GM12873 (cell line): ENCODE measurements at regions not wholly inside any gene's neighbourhood (a gene's known extent, or its start where the extent isn't known, plus 50 kb on each side); places are given as distances from the start of the nearest gene placed in this dataset.

Experiments
- TF ChIP-seq, protein P1 (sequence below): IDR thresholded peaks from 2 replicates; pipeline ENCODE4 v1.5.1; 2012; ENCODE audit warnings: low read depth, mild to moderate bottlenecking, moderate library complexity, low read length, control low read depth; ENCODE audit not compliant: insufficient read depth; ENCODE audit errors: missing control alignments

DNA sequence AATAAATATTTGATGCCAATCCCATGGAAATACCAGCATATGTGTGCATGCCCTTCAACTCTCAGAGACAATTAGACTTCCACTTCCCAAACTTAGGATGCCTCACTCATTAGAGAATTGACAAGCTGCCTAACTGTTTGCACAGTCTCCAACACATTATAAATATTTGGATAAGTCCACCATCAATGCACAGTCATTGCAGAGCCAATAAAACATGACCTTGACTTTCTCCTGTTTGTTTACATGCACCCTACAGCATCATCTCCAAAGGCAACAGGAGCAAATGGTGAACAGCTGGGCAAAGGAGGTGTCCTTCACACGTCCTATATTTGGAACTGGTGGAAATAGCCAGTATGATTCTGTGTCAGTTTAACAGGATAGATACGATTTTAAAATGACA is 804.4 kb upstream of the RBFOX1 start:
- TF ChIP-seq, protein P1, sequence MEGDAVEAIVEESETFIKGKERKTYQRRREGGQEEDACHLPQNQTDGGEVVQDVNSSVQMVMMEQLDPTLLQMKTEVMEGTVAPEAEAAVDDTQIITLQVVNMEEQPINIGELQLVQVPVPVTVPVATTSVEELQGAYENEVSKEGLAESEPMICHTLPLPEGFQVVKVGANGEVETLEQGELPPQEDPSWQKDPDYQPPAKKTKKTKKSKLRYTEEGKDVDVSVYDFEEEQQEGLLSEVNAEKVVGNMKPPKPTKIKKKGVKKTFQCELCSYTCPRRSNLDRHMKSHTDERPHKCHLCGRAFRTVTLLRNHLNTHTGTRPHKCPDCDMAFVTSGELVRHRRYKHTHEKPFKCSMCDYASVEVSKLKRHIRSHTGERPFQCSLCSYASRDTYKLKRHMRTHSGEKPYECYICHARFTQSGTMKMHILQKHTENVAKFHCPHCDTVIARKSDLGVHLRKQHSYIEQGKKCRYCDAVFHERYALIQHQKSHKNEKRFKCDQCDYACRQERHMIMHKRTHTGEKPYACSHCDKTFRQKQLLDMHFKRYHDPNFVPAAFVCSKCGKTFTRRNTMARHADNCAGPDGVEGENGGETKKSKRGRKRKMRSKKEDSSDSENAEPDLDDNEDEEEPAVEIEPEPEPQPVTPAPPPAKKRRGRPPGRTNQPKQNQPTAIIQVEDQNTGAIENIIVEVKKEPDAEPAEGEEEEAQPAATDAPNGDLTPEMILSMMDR, result no peak

DNA sequence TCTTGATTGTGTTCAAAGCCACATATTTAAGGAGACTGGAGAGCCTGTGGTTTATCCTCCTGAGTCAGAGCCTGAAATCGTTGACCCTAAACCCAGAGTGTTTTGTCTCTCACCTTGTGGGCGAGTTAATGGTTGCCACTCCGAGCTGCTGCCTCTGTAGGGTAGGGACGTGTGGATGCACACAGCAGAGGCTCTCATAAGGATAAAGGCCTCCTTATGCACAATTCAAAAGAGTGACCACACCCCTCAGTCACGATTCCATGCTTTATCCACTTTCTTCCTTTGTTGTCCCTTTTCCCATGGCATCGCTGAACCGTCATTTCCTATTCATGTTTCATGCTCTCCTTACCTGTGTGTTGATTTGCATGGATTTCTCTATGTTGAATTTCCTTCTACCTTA is 805.0 kb upstream of the RBFOX1 start:
- TF ChIP-seq, protein P1, result no peak

DNA sequence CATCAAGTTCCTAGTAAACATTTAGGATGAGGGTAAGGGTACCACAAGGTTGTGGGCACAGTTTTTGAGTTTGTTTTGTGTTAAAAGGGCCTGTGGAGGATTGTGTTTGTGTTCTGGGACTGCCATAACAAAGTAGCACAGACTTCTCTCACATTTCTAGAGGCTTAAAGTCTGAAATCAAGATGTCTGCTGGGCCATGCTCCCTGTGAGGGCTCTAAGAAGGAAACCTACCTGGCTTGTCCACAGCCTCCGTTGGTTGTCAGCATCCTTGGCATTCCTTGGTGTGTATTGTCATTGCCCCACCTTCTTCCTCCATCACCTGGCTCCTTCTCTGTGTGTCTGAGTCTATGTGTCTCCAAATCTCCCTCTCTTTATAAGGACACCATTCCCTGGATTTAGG is 808.1 kb upstream of the RBFOX1 start:
- TF ChIP-seq, protein P1, result no peak

GRCh38 chr16:6517020-6517720 is 815.5 kb upstream of the RBFOX1 start:
- TF ChIP-seq, protein P1, result no peak

DNA sequence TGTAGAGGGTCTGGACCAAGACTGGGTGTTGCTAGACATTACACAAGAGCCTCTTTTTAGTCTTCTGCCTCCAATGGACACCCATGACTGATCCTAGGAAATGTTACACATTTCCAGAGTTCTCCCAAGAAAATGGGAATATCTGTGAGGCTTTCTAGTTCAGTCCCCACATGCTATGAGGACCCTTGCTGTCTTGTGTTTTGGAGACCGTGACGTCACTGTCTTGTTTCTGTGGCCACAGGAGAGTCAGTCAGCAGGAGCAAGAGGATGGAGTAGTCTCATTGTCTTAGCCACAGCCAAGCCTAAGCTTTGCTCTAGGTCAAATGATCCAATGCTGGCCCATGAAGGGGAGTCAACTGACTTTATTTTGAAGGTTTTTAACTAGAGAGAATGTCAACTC is 820.1 kb upstream of the RBFOX1 start:
- TF ChIP-seq, protein P1, result no peak

- TF ChIP-seq, protein P1, result no peak
Measured at GRCh38 chr16:6510261-6510660, 822.4 kb upstream of the RBFOX1 start.

GRCh38 chr16:6499413-6499812 is 833.2 kb upstream of the RBFOX1 start:
- TF ChIP-seq, protein P1, result no peak
